A172 (cell line): ENCODE measurements at regions not wholly inside any gene's neighbourhood (a gene's known extent, or its start where the extent isn't known, plus 50 kb on each side); places are given as distances from the start of the nearest gene placed in this dataset.

Source experiments
- DNase-seq: peaks from one replicate; pipeline ENCODE4 v3.0.0-alpha.2; 2015; ENCODE audit warnings: low spot score

- DNase-seq: peak; percentile 94
Measured at GRCh38 chr5:174837919-174838902, 113.8 kb downstream of the MSX2 start.

- DNase-seq: peak; percentile 25
Measured at GRCh38 chr5:174834081-174834480, 109.7 kb downstream of the MSX2 start.

- no peak for DNase-seq
Measured at GRCh38 chr5:174832811-174833210, 108.4 kb downstream of the MSX2 start.

- DNase-seq: peak; percentile 87
Measured at GRCh38 chr5:174832025-174832424, 107.6 kb downstream of the MSX2 start.

GRCh38 chr5:174831031-174831660 lies 106.8 kb downstream of the MSX2 start:
- DNase-seq: no peak

- DNase-seq: peak; percentile 71
Measured at GRCh38 chr5:174829511-174829864, 105.1 kb downstream of the MSX2 start.

GRCh38 chr5:174828804-174829510 lies 104.6 kb downstream of the MSX2 start:
- DNase-seq: no peak

- DNase-seq: peak; percentile 69
Measured at GRCh38 chr5:174827558-174827957, 103.2 kb downstream of the MSX2 start.

GRCh38 chr5:174825587-174825986 lies 101.2 kb downstream of the MSX2 start:
- peak; percentile 76 for DNase-seq

GRCh38 chr5:174818430-174818829 lies 94.0 kb downstream of the MSX2 start:
- no peak for DNase-seq

- no peak for DNase-seq
Measured at GRCh38 chr5:174817610-174818009, 93.2 kb downstream of the MSX2 start.

GRCh38 chr5:174816858-174817257 lies 92.5 kb downstream of the MSX2 start:
- no peak for DNase-seq

GRCh38 chr5:174811438-174811837 lies 87.1 kb downstream of the MSX2 start:
- no peak for DNase-seq

GRCh38 chr5:174810796-174811195 lies 86.4 kb downstream of the MSX2 start:
- no peak for DNase-seq

- DNase-seq: no peak
Measured at GRCh38 chr5:174807471-174807870, 83.1 kb downstream of the MSX2 start.

- no peak for DNase-seq
Measured at GRCh38 chr5:174806729-174807128, 82.3 kb downstream of the MSX2 start.

GRCh38 chr5:174801798-174802197 lies 77.4 kb downstream of the MSX2 start:
- DNase-seq: peak; percentile 77

GRCh38 chr5:174800435-174800834 lies 76.1 kb downstream of the MSX2 start:
- DNase-seq: no peak

- peak; percentile 72 for DNase-seq
Measured at GRCh38 chr5:174799121-174799520, 74.7 kb downstream of the MSX2 start.

GRCh38 chr5:174798551-174798951 lies 74.2 kb downstream of the MSX2 start:
- DNase-seq: peak; percentile 60

- peak; percentile 55 for DNase-seq
Measured at GRCh38 chr5:174796711-174797192, 72.4 kb downstream of the MSX2 start.
